ENCODE measurements at regions not wholly inside any gene's neighbourhood (a gene's known extent, or its start where the extent isn't known, plus 50 kb on each side); places are given as distances from the start of the nearest gene placed in this dataset.
"Not testable (repeated sequence)": the region's sequence is repeated elsewhere in the genome, so short reads cannot be mapped to it uniquely, and the experiment has no call there.

- Histone ChIP-seq H3K4me3 (ENCODE audit: insufficient read length, low read depth) (no peak overlapping the region), H3K4me1 (ENCODE audit: insufficient read depth, insufficient read length) (no peaks in the 10 kb centered on the region), H3K27me3 (ENCODE audit: insufficient read depth, insufficient read length) (no peaks in the 10 kb centered on the region), H3K9me3 (ENCODE audit: insufficient read depth, low read length) (no peaks in the 10 kb centered on the region), H3K9ac (ENCODE audit: insufficient read length, low read depth) (no peak overlapping the region), H3K36me3 (ENCODE audit: insufficient read depth, insufficient read length, low read length) (no peaks in the 10 kb centered on the region)
- no peak for TF ChIP-seq ZNF274 (IDR thresholded peaks at IDR 0.05; ENCODE audit: low read depth, low read length)
- no peak for TF ChIP-seq YY1 (IDR thresholded peaks at IDR 0.05; ENCODE audit: insufficient read depth, insufficient read length)
- no peak for TF ChIP-seq SUZ12 (IDR thresholded peaks at IDR 0.05; ENCODE audit: extremely low read depth, insufficient read depth, insufficient read length)
- no peak for DNase-seq (ENCODE audit: low read depth, low spot score)
These were observed 57.9 kb downstream of the HINT1 start for GRCh38 chr5:131107128-131107527.

GRCh38 chr5:131104169-131104808 is 60.8 kb downstream of the HINT1 start:
- Histone ChIP-seq H3K36me3 (ENCODE audit: insufficient read depth, insufficient read length, low read length) (no peaks in the 10 kb centered on the region), H3K9me3 (ENCODE audit: insufficient read depth, low read length) (no peaks in the 10 kb centered on the region), H3K9ac (ENCODE audit: insufficient read length, low read depth) (no peak overlapping the region), H3K4me3 (ENCODE audit: insufficient read length, low read depth) (no peak overlapping the region), H3K27me3 (ENCODE audit: insufficient read depth, insufficient read length) (no peaks in the 10 kb centered on the region), H3K4me1 (ENCODE audit: insufficient read depth, insufficient read length) (no peaks in the 10 kb centered on the region)
- DNase-seq (ENCODE audit: low read depth, low spot score) = no peak
- TF ChIP-seq ZNF274 (IDR thresholded peaks at IDR 0.05; ENCODE audit: low read depth, low read length) = no peak
- TF ChIP-seq SUZ12 (IDR thresholded peaks at IDR 0.05; ENCODE audit: extremely low read depth, insufficient read depth, insufficient read length) = no peak
- no peak for TF ChIP-seq YY1 (IDR thresholded peaks at IDR 0.05; ENCODE audit: insufficient read depth, insufficient read length)

GRCh38 chr5:131096774-131097710 is 68.0 kb downstream of the HINT1 start:
- TF ChIP-seq SUZ12 (IDR thresholded peaks at IDR 0.05; ENCODE audit: extremely low read depth, insufficient read depth, insufficient read length) = no peak
- no peak for TF ChIP-seq YY1 (IDR thresholded peaks at IDR 0.05; ENCODE audit: insufficient read depth, insufficient read length)
- no peak for TF ChIP-seq ZNF274 (IDR thresholded peaks at IDR 0.05; ENCODE audit: low read depth, low read length)
- H3K4me3 ChIP-seq (ENCODE audit: insufficient read length, low read depth) = no peak overlapping the region

GRCh38 chr5:131095561-131095960 is 69.5 kb downstream of the HINT1 start:
- H3K4me1 ChIP-seq (ENCODE audit: insufficient read depth, insufficient read length); H3K9ac ChIP-seq (ENCODE audit: insufficient read length, low read depth); DNase-seq (ENCODE audit: low read depth, low spot score); H3K27me3 ChIP-seq (ENCODE audit: insufficient read depth, insufficient read length); H3K9me3 ChIP-seq (ENCODE audit: insufficient read depth, low read length); H3K4me3 ChIP-seq (ENCODE audit: insufficient read length, low read depth); H3K36me3 ChIP-seq (ENCODE audit: insufficient read depth, insufficient read length, low read length): not testable (repeated sequence)

More at GRCh38 chr5:131096774-131097710, 68.0 kb downstream of the HINT1 start:
- Histone ChIP-seq H3K36me3 (ENCODE audit: insufficient read depth, insufficient read length, low read length) (no peaks in the 10 kb centered on the region), H3K9ac (ENCODE audit: insufficient read length, low read depth) (no peak overlapping the region), H3K27me3 (ENCODE audit: insufficient read depth, insufficient read length) (no peaks in the 10 kb centered on the region), H3K9me3 (ENCODE audit: insufficient read depth, low read length) (no peaks in the 10 kb centered on the region), H3K4me1 (ENCODE audit: insufficient read depth, insufficient read length) (no peaks in the 10 kb centered on the region)
- DNase-seq (ENCODE audit: low read depth, low spot score) = no peak

GRCh38 chr5:131084436-131084835 is 80.6 kb downstream of the HINT1 start:
- Histone ChIP-seq H3K27me3 (ENCODE audit: insufficient read depth, insufficient read length) (no peaks in the 10 kb centered on the region), H3K4me3 (ENCODE audit: insufficient read length, low read depth) (no peak overlapping the region), H3K36me3 (ENCODE audit: insufficient read depth, insufficient read length, low read length) (no peaks in the 10 kb centered on the region), H3K9ac (ENCODE audit: insufficient read length, low read depth) (no peak overlapping the region), H3K4me1 (ENCODE audit: insufficient read depth, insufficient read length) (no peaks in the 10 kb centered on the region), H3K9me3 (ENCODE audit: insufficient read depth, low read length) (peaks cover 10% of the 10 kb centered on the region; the same call in 1 of the 2 replicates)
- DNase-seq (ENCODE audit: low read depth, low spot score) = no peak
- TF ChIP-seq ZNF274 (IDR thresholded peaks at IDR 0.05; ENCODE audit: low read depth, low read length) (no peak), SUZ12 (IDR thresholded peaks at IDR 0.05; ENCODE audit: extremely low read depth, insufficient read depth, insufficient read length) (no peak), YY1 (IDR thresholded peaks at IDR 0.05; ENCODE audit: insufficient read depth, insufficient read length) (no peak)

GRCh38 chr5:131081913-131082488 is 83.1 kb downstream of the HINT1 start:
- no peak for DNase-seq (ENCODE audit: low read depth, low spot score)
- Histone ChIP-seq H3K27me3 (ENCODE audit: insufficient read depth, insufficient read length) (no peaks in the 10 kb centered on the region), H3K4me3 (ENCODE audit: insufficient read length, low read depth) (no peak overlapping the region), H3K9me3 (ENCODE audit: insufficient read depth, low read length) (0 out of 2 replicates have a peak, but pooled peaks cover 2% of the 10 kb centered on the region), H3K36me3 (ENCODE audit: insufficient read depth, insufficient read length, low read length) (no peaks in the 10 kb centered on the region), H3K4me1 (ENCODE audit: insufficient read depth, insufficient read length) (no peaks in the 10 kb centered on the region), H3K9ac (ENCODE audit: insufficient read length, low read depth) (no peak overlapping the region)
- TF ChIP-seq SUZ12 (IDR thresholded peaks at IDR 0.05; ENCODE audit: extremely low read depth, insufficient read depth, insufficient read length) = no peak
- no peak for TF ChIP-seq ZNF274 (IDR thresholded peaks at IDR 0.05; ENCODE audit: low read depth, low read length)
- TF ChIP-seq YY1 (IDR thresholded peaks at IDR 0.05; ENCODE audit: insufficient read depth, insufficient read length) = no peak

- Histone ChIP-seq H3K9me3 (ENCODE audit: insufficient read depth, low read length) (no peaks in the 10 kb centered on the region), H3K4me1 (ENCODE audit: insufficient read depth, insufficient read length) (no peaks in the 10 kb centered on the region), H3K27me3 (ENCODE audit: insufficient read depth, insufficient read length) (no peaks in the 10 kb centered on the region), H3K36me3 (ENCODE audit: insufficient read depth, insufficient read length, low read length) (no peaks in the 10 kb centered on the region), H3K4me3 (ENCODE audit: insufficient read length, low read depth) (no peak overlapping the region), H3K9ac (ENCODE audit: insufficient read length, low read depth) (no peak overlapping the region)
- DNase-seq (ENCODE audit: low read depth, low spot score) = no peak
- no peak for TF ChIP-seq SUZ12 (IDR thresholded peaks at IDR 0.05; ENCODE audit: extremely low read depth, insufficient read depth, insufficient read length)
- no peak for TF ChIP-seq ZNF274 (IDR thresholded peaks at IDR 0.05; ENCODE audit: low read depth, low read length)
- TF ChIP-seq YY1 (IDR thresholded peaks at IDR 0.05; ENCODE audit: insufficient read depth, insufficient read length) = no peak
These were observed 83.7 kb downstream of the HINT1 start for GRCh38 chr5:131081374-131081773.

Data from NT2/D1 (cell line).